ENCODE measurements at regions not wholly inside any gene's neighbourhood (a gene's known extent, or its start where the extent isn't known, plus 50 kb on each side); places are given as distances from the start of the nearest gene placed in this dataset.

DNA sequence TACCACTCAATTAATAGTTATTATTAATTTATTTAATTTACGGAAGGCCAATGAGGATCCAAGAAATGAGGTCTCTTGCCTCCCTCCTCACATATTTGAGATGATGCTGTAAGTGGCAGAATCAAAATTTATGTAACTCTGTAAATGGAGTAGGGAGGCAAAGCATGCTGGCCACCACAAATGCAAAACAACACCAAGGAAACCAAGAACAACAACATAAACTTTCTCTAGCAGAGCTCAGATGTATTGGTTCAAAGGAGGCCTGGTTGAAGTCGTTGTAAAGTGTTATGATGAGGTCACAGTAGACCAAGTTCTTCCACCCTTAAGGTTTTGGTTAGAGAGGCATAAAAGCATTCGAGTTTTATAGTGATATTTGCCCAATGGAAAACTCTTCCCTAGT, 194.8 kb upstream of the FAT1 start:
- TF ChIP-seq ZNF384 (IDR thresholded peaks at IDR 0.05): no peak
- TF ChIP-seq L3MBTL2 (conservative IDR thresholded peaks at IDR 0.05): no peak
- TF ChIP-seq SP1 (IDR thresholded peaks at IDR 0.05): no peak
- TF ChIP-seq SUZ12 (IDR thresholded peaks at IDR 0.05): no peak
- no peak for TF ChIP-seq FOXK2 (IDR thresholded peaks at IDR 0.05)
- no peak for TF ChIP-seq BHLHE40 (IDR thresholded peaks at IDR 0.05; ENCODE audit: borderline replicate concordance)
- no peak for TF ChIP-seq TARDBP (IDR thresholded peaks at IDR 0.05)
- no peak for TF ChIP-seq FOXA1 (IDR thresholded peaks at IDR 0.05)
- TF ChIP-seq ELF4 (IDR thresholded peaks at IDR 0.05): no peak
- no peak for TF ChIP-seq LEF1 (IDR thresholded peaks at IDR 0.05; ENCODE audit: borderline replicate concordance)
- TF ChIP-seq FOXM1 (IDR thresholded peaks at IDR 0.05; ENCODE audit: borderline replicate concordance): no peak
- TF ChIP-seq, protein P1, sequence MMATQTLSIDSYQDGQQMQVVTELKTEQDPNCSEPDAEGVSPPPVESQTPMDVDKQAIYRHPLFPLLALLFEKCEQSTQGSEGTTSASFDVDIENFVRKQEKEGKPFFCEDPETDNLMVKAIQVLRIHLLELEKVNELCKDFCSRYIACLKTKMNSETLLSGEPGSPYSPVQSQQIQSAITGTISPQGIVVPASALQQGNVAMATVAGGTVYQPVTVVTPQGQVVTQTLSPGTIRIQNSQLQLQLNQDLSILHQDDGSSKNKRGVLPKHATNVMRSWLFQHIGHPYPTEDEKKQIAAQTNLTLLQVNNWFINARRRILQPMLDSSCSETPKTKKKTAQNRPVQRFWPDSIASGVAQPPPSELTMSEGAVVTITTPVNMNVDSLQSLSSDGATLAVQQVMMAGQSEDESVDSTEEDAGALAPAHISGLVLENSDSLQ (IDR thresholded peaks at IDR 0.05): no peak
